GM18526 (cell line): ENCODE measurements at regions not wholly inside any gene's neighbourhood (a gene's known extent, or its start where the extent isn't known, plus 50 kb on each side); places are given as distances from the start of the nearest gene placed in this dataset.

Experiments used
- POLR2A ChIP-seq: IDR thresholded peaks from 3 replicates; pipeline ENCODE4 v1.6.1; 2011; ENCODE audit not compliant: insufficient read length; ENCODE audit errors: extremely low read depth

GRCh38 chr12:93008044-93008778 lies 79.1 kb upstream of the EEA1 start:
- TF ChIP-seq POLR2A: no peak

GRCh38 chr12:93009533-93009932 lies 80.4 kb upstream of the EEA1 start:
- no peak for TF ChIP-seq POLR2A

GRCh38 chr12:93010461-93010860 lies 81.4 kb upstream of the EEA1 start:
- no peak for TF ChIP-seq POLR2A

GRCh38 chr12:93011100-93011499 lies 82.0 kb upstream of the EEA1 start:
- no peak for TF ChIP-seq POLR2A

GRCh38 chr12:93015871-93016751 lies 87.0 kb upstream of the EEA1 start:
- TF ChIP-seq POLR2A: no peak

GRCh38 chr12:93016752-93017350 lies 87.8 kb upstream of the EEA1 start:
- no peak for TF ChIP-seq POLR2A

- no peak for TF ChIP-seq POLR2A
These were observed 89.5 kb upstream of the EEA1 start for GRCh38 chr12:93018610-93019009.

- no peak for TF ChIP-seq POLR2A
These were observed 90.3 kb upstream of the EEA1 start for GRCh38 chr12:93019212-93019927.

- no peak for TF ChIP-seq POLR2A
These were observed 91.0 kb upstream of the EEA1 start for GRCh38 chr12:93019975-93020630.

- no peak for TF ChIP-seq POLR2A
These were observed 91.8 kb upstream of the EEA1 start for GRCh38 chr12:93020631-93021597.

- TF ChIP-seq POLR2A: no peak
These were observed 93.7 kb upstream of the EEA1 start for GRCh38 chr12:93022603-93023340.

GRCh38 chr12:93025145-93026103 lies 96.3 kb upstream of the EEA1 start:
- TF ChIP-seq POLR2A: no peak
